Activated CD4-positive, CD25-positive, alpha-beta regulatory T cell treated with anti-CD3 and anti-CD28 coated beads, Interleukin-2, amount 50 U/mL, for 16 hours (primary cell): ENCODE measurements at regions not wholly inside any gene's neighbourhood (a gene's known extent, or its start where the extent isn't known, plus 50 kb on each side); places are given as distances from the start of the nearest gene placed in this dataset.

Experiments used
- DNase-seq: peaks from one replicate; pipeline ENCODE4 v3.0.0-alpha.2; 2020; ENCODE audit warnings: low read depth, low spot score

DNA sequence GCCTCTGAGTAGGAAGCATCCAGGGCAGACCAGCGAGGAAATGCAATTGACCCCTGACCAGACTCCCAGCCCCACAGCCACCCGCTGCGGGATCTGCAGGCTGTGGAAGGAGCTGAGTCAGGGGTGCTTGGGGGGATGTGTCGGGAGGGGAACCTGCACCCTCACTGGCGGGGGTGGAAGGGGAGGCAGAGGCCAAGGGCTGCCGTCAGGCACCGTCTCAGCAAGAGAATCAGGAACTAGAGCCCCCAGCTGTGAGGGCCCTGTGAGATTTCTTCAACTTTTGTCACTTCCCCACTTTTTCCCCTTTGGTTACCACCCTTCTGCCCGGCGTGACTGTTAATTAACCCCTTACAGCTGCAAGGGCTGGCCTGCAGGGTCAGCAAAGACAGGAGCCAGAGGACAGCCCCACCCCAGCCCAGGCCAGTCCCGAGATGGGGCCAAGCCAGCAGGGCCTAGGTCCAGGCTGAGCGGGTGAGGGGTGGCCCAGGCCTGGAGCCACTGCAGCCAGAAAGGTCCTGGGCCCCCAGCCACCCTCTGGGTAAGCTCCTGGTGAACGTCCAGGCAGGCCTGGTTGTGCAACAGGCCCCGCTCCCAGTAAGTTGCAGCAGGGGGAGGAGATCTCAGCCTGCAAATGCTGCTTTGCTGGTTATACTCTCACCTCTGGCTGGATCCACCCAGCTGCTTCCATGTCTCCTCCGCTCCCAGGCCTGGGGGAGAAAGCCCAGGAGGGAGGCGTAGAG, 147.0 kb upstream of the ID2 start:
- no peak for DNase-seq

DNA sequence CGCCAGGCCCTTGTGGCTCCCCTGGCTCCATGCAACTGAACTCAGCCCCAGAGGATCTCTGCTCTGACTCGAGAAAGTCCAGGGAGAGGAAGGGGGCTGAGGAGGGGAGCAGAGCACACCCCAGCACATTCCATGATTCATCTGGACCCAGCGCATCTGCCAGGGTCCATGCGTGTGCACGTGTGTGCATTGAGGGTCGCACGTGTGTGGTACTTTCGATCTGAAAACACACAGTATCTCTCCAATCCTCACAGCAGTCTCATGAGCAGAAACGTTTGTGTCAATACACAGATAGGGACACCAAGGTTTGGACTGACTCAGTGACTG, 146.4 kb upstream of the ID2 start:
- DNase-seq: no peak

DNA sequence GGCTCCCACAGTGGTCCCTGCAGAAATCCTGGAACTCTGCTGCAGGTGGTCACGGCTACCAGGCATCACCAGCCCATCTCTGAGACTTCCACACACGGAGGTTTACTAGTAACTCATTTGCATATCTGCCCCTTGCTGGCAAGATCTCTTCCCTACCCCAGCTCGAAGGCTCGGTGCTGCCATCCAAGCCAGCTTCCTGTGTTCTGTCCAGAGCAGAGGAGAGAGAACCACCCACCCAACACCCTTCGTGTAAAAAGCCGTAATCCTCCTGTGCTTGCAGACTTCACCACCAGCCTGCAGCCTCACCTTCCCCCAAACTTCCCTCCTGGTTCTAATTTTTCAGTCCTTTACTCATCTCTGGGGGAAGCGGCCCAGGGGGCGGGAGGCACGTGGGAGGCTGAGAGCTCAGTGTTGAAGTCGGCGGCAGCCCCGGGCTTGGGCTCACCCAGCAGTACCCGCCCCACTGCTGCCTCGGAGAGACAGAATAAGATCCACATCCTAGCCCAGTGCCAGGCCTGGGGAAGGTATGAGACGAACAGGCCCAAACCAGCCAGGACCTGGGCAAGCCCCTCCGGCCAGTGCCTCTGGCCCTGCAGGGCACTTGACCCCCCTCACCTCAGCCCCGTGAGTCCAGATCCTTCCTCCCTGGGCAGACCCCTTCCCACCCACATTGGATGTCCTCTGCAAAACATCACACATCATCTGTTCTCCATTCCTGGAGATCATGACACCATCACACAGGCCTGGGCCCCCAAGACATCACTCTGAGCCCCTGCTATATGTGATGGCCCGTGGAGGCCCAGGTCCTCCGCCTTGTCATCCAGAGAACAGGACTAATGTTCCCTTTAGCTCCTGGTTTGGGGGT, 145.8 kb upstream of the ID2 start:
- no peak for DNase-seq

DNA sequence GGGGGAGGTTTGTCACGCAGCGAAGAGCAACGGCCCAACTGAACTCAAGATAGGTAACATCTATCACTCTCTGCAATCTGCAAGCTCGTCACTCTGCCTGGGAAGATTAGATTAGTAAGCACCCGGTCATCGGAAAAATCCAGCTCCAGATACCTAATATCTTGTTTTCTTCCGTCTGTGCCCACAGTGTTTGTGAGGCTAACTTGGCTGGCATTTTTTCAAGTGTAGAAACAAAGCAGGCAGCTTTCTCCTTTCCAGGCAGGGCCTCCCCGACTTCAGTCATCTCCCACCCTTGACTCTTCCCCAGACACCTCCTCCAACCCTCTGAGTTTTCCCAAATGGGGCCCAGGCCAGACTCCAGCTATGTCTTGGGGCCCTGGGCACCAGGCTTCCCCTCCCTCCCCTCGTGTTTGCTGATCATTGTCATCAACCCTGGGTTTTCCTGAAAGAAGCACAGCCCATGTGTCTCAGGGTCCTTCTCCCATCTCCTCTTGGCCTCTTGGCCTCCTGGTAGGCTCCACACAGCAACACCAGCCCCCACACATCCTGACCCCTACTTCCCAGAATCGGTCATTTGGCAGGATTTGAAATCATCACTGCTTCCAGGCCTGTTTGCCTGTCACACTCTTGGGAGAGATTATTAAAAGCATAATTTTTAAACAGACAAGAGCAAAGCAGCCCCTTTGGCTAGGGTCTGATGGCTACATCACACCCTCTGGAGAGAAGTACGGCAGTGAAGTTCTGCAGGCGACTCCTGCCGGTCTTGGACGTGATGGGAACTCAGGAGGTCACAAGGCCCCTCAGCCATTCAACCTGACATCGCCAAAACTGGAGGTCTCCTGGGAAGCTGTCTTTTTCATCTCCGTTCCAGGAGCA, 144.9 kb upstream of the ID2 start:
- no peak for DNase-seq

DNA sequence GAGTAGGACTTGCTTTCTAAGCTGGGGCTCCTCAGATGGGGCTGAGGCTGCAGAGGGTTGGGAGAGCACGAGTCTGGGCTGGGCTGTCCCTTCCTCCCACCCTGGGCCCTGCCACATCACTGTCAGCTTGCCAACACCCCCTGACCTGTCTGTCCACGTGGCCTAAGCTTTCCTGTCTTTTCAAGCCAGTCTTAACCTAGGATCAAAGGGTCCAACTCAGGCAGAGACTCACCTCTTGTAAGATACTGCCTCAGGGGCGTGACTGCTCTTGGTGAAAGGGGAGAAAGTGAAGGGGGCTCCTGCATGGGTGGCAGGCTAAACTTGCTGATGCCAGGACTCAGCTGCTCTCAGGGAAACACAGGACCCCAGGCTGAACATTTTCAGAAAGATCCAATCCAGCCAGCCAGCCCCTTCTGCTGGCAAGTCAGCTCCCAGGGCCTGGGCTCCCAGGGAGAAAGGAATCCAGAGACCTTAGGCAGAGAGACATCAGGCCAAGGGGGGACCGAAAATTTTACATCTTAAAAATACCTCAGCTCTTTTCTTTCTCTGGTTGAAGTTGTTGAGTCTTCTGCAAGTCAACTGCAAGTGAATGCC, 144.2 kb upstream of the ID2 start:
- DNase-seq: no peak

DNA sequence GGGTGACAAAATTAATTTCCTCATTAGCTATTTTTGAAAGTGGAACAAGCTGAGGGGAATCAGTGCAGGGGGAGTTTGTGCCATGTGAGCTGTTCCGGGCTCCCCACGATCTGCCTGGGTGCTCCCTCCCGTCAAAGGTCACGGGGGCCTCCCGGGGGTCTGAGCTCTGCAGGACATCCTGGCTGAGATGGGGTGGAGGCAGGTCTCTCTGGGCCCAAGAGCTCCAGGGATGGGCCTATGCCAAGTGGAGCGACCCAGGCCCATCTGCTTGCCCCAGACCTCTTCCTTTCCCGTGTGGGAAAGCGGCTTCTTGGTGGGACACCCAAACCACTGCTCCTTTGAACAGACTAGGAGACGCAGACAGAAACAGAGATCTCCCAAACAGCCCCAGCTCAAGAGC, 143.3 kb upstream of the ID2 start:
- no peak for DNase-seq

DNA sequence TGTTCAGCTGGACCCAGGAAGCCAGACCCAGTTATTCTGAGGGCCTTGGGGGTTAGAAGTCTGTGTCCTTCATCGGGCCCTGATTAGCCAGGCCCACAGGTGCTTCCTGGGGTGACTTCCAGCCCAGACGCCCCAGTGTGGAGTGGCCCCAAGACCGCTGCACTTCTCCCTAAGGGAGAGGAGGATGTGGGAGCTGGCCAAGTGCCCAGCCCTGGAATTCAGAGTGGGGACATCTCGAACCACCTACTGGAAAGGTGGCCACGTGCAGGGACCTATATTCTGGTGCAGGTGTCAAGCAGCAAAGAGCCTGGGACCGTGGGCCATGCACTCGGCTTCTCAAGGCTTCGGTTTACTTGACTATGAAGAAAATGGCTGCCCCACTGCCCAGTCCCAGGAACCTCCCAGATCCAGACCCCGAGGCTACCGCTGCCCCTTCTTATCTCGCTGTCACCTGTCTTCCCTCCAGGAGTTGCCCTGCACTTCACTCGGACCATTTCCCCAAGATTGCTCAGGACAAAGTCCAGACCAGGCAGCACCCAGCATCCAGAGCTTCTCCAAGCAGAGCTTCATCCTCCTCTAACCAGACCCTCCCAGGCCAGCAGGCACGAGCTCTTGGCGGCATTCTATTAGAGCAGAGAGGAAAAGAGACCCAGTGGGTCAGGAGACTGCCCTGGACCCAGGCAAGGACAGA, 142.8 kb upstream of the ID2 start:
- DNase-seq: no peak

DNA sequence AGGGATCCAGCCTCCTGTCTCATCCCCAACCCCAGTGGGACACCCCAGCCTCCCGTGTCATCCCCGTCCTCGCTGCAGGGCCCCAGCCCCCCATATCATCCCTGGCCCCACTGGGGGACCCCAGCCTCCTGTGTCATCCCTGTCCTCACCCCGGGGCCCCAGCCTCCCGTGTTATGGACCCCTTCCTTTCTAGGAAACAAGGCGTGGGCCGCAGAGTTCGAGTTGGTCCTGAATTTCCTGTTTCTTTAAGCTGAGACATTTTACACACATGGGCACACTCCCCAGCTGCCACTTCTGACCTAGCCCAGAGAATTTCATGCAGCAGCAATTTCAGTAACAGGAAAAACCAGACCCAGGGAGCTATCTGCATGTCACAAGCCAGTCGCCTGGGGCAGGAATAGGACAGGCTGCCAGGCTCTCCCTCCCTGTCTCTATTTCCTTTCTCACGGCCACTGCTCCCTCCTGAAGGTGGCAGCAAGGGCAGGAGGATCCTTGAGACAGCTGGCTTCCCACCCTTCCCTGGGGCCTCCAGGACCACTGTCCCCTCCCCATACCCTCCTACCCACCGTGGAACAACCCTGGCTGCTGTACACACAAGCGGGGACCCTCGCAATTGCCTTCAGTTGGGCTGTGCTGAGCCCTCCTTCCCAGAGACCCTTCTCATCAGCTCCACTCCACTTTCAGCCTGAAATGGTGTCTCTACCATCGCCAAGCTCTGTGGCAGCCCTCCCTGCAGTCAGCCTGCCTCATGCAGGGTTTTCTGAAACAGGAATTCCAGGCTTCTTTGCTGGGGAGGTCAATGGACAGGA, 141.9 kb upstream of the ID2 start:
- DNase-seq: no peak

DNA sequence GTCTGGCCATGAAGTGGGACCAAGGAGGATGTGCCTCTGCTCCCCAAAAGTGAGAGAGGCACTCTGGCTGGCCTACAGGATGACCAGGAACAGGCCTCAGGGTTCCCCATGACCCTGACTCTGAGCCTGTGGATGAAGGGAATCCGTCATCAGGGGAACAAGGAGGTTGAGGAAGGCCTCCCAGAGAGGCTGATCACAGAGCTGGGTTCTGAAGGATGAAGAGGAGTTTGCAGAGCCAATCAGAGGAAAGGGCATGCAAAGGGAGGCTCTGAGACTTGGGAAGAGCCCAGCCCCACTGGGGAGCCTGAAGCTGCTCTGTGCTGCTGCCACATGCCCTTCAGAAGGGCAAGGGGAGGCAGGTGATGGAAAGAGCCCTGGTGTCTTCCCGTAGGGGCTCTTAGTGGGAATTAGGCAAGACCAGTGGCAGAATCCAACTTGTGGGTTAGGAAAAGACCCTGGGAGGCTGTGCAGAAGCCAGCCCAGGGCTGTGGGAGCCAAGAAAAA, 141.3 kb upstream of the ID2 start:
- DNase-seq: no peak

DNA sequence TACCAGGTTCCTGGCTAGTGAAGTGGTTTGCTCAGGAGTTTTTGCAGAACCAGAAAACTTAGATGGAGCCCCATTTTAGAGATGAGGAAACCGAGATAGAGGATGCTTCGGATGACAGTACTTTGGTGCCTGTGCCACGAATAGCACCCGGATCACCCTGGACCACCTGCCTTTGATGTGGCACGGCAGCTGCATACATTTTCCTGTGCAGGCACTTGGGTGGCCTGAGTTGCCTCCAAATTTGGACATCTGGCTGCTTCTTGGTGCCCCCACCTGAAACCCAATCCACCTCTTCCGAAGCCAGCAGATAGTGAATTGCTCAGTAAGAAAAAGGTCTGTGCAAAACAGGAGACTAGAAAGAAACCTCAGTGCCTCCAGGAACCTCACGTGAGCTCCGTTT, 140.6 kb upstream of the ID2 start:
- DNase-seq: no peak

DNA sequence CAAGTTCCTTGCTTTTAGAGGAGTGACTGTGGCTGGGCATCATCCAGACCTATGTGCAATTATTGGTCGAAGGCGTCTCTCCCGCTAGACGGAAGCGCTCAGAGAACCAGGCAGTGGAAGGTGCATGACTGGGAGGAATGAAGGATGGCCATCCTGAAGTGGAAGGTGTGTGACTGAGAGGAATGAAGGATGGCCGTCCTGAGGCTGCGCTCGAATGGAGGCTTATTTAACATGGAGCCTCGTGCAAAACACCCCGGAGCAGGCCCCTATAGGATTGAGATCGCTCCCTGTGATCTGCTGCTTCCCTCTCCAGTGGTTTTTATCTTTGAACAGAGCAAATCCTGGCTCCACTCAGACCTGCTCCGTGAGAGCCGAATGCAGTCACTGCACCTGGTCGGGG, 140.2 kb upstream of the ID2 start:
- DNase-seq: no peak

DNA sequence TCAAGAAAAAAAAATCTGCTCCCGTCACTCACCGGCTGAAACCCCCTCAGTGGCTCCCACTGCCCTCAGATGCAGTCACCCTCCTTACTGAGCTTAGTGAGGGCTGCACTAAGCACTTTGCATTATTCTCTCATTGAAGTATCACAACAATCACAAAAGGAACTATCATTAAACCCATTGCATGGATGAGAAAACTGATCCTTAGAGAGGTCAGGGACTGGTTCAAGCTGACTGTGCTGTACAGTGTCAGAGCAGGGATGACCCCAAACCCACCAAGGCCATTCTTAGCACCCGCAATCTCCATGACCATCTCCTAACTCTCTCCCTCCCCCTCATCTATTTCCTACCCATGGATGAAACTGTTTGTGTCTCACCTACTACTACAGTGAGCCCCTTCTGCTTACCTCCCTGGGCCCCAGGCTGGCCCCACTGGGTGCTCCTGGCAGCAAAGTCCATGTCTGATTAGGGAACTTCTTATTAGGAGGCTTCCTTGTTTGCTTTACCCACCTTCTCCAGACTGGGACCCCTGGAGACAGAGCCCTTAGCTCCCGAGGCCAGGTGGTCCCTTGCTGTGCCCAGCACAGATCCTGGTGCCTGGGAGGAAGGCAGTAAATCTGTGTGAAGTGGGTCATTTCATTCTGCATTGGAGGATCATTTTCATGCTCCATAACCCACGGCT, 139.3 kb upstream of the ID2 start:
- no peak for DNase-seq

DNA sequence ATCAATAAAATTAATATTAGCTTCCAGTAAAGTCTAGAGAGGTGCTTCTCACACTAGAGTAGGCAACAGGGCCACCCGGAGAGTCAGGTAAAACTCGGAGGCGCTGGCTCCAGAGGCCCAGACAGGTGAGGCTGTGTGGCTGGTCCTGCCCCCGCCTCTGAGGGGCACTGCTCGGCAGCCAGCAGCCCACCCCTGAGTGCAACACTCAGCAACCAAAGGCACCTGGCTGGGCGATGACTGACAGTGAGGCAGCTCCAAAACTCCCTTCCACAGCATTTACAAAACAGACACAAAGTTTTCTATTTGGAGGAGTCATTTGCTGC, 138.8 kb upstream of the ID2 start:
- peak; percentile 27 for DNase-seq

DNA sequence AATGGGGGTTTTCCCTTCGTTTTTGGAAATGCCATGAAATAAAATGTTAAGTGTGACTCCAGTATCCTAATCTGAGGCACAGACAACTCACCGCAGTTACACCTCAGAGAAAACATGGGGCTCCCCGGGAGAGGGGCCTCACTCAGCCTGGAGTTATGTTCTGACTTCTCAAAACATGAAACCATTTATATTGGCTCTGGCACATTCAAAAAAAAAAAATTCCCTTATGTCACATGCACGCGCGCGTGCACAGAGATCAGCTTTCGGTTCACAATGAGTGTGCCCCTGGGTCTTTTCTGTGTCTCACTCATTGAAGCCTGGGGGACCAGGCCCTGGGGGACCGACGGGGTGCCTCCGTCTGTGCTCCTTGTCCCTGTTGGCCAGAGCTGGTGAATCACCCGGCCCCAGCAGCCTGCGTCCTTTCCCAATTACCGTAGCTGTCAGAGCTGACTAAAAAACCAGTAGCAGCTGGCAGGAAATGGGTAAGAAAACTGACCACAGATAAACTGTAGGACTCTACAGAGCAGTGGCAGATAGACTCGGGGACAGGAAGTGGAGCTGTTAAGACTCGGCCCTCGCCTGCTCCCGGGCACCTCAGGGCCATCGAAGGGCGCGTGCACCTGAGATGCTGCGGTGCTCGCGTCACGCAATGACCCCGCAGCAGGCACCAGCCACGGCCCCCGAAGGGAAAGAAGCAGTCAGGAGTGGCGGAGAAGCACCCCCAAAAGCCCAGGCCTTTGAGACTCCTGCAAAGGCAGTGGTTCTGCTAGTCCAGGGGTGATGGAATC, 138.3 kb upstream of the ID2 start:
- peak; percentile 33 for DNase-seq

DNA sequence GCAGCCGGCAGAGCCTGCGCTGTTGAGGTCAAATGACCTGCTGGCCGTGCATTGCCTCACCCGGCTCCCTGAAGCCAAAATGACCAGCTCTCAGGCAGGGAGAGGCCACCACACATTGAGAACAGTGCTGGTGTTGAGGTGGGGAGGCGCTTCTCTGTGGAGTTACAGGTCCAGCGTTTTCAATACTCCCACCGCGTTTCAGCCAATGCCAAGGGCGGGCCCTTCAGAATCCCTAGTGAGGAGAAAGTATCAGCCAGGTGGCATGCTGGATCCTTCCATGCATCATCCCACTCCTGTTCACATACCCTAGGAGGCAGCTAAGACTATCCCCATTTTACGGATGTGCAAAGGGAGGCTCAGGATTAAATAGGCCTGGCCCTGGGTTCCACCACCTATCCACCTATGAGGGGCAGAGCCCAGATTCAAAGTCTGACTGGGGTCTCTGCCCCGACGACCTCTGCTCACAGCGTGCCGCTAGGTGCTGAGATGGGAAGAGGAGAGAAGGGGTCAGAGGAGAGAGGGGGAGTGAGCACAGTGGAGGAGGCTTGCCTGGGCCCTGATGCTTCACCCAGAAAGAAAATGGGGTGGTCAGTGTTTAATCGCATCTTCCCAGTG, 137.6 kb upstream of the ID2 start:
- DNase-seq: no peak

DNA sequence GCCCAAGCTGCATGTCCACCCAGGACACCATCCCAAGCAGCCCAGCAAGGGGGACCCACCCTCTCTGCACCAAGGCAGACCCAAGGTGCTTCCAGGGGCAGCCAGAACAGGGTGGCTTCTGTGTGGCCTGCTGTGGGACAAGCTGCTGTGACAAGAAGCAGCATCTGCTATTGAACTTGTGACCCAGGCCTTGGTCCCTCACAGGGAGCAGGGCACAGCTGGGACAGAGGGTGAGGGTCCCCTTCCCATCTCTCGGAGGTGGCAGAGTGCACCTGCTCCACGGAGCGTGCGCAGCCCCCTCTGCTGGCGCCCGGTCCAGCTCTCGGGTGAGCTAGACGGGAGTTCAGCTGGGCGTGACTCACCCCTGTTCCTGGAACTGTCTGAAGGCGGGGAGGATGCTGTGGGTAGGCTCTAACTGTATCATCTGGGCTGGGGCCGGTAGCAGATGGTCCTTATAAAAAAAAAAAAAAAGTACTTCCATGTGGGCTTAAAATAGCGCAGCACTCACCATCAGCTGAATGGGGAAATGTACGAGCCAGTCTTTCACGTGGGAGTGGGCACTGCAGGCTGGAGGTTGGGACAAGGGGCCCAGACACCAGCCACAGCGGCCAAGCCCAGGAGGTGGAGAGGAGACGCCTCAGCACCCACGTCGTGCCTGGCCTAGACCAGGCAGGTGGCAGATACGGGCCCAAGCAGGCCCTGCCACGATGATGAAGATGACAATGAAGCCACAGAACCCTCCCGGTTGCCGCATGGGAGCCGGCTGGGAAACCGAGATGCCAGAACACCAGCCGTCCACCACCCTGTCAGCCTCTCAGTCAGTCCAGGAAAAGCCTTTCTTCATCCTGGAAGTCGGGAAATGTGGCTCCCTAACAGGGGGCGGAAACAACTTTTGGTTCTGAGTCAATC, 136.8 kb upstream of the ID2 start:
- peak; percentile 54 for DNase-seq
